GM19023 (cell line): ENCODE measurements at regions not wholly inside any gene's neighbourhood (a gene's known extent, or its start where the extent isn't known, plus 50 kb on each side); places are given as distances from the start of the nearest gene placed in this dataset.

ENCODE experiments used
- ATAC-seq: cut with Tn5 transposase; IDR thresholded peaks from one replicate; pipeline ENCODE4 v1.9.1; 2021; ENCODE audit warnings: mild to moderate bottlenecking, moderate library complexity; ENCODE audit not compliant: unreplicated experiment

DNA sequence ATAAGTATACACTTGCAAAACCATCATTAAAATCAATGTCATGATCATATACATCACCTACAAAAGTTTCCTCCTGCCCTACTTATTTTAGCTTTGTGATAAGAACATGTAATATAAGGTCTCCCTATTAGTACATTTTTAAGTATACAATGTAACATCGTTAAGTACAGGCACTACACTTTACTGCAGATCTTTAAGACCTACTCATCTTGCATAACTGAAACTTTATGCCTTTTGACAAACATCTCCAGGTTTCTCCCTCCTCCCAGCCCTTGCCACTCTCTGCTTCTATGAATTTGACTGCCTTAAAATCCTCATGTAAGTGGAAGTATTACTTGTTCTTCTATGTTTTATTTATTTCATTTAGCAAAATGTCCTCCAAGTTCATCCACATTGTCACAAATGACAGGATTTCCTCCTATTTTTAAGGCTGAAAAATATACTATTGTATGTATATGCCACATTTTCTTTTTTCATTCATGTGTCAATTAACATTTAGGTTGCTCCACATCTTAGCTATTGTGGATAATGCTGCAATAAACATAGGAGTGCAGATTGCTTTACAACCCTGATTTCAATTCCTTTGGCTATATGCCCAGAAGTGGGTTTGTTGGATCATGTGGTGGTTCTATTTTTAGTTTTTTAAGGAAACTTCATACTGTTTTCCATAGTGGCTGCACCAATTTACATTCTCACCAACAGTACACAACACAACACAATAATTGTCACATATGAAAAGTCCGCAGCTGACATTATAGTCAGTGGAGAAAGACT lies 471.1 kb upstream of the ANO3 start:
- no peak for ATAC-seq

DNA sequence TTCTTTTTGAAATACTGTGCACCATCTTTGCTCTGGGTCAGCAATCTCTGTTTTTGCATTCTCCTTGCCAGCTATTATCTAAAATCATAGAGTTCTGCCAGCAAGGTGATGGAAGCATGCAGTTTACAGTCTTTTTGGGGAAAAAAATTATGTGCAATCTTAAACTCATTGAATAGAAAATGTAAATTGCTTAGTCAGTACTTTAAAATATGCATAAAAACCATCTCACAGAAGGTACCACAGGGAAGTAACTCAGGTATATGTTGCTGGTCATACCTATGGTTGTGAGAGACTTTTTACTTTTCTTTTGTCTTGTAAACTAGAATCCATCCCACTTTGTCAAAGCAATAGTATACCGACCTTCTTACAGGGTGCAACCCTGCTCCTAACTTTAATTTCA lies 469.8 kb upstream of the ANO3 start:
- ATAC-seq, result no peak

DNA sequence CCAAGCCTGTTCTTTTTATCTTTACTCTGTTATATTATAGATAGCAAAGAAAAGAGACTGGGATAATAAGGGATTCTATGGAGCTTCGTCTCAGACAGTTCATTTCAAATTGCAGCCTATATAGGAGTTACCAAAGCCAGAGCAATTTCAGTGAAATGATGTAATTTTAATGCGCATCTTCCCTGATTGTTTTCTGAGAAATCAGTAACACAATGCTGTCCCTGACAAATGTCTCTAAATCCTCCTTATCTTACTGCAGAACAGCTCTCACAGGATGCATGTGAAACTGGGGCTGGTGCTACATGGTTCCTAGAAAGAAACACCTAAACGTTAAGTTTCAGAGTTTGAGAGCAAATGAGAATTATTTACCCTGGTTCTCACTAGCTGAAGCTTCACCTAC lies 467.9 kb upstream of the ANO3 start:
- ATAC-seq, result no peak

DNA sequence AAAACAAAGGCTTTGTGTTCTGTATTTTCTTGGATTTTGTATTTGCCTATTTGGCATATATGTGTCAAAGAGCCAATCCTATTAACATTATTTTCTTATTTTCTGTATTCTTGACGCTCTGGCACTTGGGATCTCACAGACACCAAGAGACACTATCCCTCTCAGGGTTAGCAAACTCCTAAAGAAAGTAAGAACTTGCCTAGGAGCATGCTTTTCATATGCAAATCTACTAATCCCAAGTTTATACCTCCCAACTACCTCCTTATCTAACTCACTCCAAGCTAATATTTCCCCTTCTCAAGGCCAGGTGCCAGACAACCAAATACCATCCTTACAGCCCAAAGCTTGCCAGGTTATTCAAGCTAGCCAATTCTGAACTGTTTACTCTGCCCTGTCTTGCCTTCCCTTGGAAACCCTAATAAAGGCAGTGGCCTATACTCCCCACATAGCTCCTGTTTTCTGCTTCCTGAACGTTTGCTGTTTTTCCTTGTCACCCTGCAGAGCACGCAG lies 455.4 kb upstream of the ANO3 start:
- ATAC-seq, result no peak

DNA sequence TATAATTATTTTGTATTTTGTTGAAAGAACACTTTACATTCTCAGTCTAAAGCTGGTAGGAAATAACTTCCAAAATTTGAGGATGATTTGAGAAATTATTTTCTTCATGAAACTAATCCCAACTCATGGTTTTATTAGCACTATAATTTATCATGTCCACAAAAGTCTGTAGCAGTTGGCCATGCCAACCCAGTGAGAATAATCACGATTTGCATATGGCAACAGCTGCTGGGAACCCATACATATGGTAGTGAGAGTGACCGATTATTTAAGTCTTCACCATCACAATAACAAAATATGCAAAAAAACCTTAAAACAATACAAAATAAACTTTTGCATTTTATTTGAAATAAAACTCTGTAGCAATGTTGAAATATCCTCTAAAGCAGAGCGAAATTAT lies 445.9 kb upstream of the ANO3 start:
- ATAC-seq, result no peak

DNA sequence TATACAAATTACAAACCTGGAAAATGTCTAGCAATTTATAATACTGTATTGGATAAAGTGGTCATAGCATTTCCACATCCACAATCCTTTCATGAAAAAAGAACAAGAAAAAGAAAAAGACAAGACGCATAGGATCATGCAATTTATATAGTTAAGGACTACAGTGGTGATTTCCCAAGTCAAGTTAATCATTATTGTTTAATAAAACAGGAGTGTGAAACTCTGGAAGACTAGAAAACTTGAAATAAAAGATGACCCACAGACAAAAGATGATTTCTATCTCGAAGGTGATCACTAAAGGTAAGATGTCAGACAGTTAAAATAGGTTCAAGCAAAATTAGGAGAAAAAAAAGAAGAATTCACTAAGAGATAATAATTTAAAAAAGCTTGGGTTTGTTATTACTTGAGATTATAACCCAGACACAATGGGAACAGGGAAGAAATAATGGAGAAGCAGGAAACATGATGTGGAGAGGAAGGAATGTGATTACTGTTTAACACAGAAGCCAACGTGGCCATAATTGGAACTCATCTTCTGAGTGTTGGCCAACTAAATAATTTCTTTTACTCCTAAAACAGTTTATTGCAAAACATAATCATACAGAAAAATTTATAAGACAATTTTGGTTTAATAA lies 441.2 kb upstream of the ANO3 start:
- ATAC-seq, result no peak

DNA sequence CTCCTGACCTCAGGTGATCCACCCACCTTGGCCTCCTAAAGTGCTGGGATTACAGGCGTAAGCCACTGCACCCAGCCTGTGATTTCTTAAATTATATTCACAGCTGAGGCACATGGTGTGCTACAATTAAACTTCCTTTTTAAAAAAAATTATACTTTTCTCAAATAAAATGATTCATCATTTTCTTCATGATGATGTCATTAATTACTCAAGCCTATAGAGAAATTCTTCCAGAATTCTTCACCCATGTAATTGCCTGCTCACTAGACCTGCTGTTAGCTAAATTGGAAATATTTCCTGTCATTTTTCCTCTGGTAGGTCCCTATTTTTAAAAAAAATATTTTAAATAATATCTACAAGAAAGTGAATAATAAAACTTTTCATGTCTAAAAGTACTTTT lies 440.0 kb upstream of the ANO3 start:
- no peak for ATAC-seq

DNA sequence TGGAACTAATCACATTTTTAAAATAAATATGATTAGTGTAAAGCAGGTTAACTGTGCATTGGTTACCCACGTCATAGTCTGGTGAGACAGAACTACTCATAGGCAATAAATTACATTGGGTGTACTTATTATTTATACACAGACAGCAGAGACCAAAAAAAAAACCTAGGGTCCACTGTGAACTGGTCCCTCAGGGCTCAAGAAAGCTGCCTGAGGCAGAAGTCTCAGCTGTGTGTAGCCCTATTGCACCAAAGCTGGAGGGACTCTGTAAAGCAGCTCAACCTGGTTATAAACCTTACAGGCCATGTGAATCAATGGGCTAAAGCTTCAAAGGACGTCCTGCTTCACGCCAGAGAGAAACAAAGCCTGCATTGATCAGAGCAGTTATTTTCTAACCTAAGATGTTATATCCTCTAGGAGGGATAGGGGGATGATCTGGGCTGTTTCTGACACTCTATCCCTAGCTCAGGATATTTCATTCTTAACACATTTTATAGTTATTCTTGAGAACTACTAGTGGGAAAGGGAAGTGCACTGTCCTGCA lies 432.2 kb upstream of the ANO3 start:
- ATAC-seq, result no peak

DNA sequence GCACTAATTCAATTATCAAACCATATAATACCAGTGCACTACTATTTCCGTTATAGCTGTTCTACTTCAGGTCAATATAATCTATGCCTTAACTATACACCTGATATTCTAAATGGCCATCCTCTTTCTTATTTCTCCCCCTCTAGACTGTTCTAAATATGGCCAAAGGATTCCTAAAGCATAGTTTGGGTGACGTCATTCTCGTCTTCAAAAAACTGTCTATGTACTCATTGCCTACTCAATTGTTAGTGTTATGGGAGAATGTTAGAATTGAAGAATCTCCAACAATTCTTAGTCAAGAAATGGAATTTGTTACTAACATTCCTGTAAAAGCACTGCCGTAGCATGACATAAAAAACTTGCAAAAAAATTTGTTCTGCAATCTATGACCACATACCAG lies 431.1 kb upstream of the ANO3 start:
- no peak for ATAC-seq

DNA sequence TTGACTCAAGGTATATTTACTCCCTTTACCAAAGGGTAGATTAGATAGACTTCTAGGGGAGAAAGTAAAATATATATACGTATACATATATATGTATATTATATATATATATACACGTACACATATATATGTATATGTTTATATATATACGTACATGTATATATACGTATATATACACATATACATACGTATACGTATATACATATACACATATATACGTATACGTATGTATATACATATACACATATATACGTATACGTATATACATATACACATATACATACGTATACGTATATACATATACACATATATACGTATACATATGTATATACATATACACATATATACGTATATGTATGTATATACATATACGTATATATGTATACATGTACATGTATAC lies 430.5 kb upstream of the ANO3 start:
- no peak for ATAC-seq

DNA sequence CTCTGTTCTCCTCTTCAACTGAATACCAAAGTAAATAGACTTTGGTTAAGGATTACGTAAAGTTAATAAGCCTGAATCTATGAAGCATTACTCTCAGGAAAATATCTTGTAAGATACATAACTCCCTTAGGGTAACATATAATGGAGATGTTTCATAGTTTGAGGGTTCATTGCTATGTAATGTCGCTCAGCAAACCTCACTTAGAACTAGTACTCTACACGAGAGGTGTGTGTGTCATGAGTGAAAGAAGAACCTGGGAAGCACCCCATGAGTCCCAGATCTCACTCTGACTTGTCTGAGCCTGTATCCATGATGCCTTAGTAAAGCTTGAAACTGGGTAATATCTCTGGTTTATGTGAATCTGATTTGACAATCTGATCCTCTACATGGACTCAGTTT lies 429.5 kb upstream of the ANO3 start:
- ATAC-seq, result no peak

DNA sequence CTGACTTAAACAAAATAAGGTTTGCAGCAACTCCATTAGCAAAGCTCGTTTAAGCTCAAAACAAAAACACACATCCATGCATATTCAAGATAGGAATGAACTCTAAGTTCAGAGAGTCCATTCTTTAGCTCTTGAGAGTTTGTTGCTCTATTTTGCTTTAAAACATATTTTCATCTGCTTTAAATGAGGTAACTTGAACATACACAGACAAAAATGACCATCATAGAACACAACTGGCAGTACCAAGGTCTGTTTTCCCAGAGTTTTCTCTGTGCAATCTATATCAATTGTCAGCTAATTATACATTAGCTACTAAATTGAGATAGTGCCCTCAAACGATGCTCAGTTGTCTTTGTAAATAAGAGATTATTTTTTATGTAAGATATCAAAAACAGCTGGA lies 423.2 kb upstream of the ANO3 start:
- ATAC-seq, result no peak

DNA sequence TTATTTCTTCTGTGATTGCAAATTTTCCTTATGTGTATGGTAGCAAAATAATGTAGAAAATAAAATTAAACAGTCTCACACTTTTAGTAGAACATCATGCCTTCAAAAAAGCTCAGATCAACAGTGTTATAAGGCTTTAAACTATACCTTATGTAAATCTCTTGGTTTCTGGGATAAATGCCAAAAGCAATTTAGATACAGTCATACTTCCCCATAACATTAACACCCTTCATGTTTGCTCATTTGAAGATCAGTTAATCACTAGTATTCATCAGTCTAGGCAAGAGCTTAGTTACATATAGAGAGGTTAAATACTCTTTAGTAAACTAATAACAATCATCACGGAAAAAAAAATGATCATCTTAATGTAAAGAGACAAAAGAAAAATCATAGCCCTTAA lies 421.8 kb upstream of the ANO3 start:
- no peak for ATAC-seq

DNA sequence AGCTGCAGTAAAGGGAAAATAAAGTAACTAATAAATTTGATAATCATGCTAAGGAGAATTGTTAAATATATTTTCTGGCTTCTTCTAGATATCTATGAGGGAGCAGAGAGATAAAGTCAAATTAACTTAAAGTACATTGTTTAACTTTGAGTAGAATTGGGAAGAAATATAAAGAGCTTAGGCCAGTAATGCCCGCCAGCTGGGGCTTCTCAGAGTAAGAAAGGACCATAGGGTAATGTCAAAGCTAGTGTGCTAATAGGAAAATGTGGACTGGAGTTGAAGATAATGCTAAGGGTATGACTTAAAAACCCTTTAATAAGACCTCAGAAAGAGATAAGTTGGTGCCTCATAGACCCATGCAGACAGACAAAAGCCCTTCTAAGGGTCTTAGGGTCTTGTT lies 411.6 kb upstream of the ANO3 start:
- ATAC-seq, result no peak

DNA sequence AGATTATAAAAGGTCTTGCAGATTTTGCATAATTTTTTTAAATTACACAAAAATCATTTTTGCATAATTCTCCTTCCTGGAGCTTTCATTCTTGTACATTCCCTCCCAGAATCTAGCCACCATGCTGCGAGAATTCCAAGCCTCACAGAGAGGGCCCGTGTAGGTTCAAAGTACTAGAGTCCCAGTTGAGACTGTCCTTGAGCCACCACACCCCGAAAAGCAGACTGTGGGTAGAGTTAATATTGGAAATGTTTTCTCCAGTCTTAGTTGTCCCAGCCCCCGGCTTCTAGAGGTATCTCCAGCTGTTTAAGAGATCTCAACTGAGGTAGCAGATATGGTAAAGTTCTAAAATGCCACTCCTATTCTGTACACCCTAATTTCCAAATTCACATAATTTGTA lies 407.3 kb upstream of the ANO3 start:
- ATAC-seq, result no peak

DNA sequence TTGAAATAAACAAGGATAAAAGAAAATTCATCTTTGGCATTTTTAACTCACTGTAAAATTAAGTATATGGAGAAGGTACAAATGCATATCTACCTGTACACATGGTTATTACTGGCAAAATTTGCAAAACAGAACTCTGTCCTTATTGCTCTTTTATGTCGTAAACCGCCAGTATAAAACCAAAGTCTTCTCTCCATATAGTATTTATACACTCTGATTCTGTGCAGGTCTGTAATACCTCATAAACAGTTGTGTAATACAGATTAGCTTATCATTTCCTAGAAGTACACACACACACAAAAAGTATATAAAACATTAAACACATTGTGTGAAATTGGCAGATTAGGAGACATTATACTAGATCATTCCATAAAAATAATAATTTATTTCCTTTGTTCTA lies 406.6 kb upstream of the ANO3 start:
- ATAC-seq, result no peak

DNA sequence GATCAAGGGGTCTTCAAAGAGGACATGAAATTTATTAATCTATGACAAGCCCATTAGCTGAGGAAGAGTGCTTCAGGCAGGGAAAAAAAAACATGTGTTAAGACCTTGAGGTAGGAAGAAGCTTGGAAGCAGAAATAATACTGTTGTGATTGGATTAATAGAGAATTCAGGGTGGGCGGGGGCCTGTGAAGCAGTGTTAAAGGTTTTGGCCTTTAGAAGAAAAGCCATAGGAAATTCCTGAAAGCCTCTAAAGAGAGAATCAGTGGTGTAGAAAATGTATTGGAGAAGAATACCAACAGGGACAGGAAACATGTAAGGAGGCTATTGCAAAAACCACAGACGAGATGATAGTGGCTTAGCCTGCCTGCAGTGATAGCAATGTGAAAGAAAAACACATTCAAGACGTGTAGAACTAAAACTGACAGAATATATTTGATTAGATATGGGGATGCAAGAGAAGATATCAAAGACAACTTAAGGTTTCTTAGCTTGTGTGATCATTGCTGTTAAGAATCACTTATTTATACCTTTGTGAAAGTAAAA lies 404.4 kb upstream of the ANO3 start:
- no peak for ATAC-seq

DNA sequence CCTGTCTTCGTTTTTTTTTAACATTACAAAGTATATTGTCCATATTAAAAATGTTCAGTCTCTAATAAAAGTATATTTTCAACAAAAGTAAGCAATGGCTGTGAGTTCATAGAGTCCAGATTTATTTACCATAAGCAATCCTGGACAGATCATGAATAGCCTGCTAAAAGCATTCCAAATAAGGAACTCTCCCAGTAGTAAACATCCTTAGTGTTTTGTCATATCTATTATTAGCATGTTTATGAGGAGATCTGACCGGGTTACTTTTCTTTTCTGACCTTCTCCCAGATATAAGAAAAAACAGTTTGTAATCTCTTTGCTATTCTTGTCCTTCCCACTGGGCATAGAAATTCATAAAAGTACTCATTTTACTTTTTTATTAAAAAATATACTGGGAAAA lies 403.9 kb upstream of the ANO3 start:
- ATAC-seq, result no peak

DNA sequence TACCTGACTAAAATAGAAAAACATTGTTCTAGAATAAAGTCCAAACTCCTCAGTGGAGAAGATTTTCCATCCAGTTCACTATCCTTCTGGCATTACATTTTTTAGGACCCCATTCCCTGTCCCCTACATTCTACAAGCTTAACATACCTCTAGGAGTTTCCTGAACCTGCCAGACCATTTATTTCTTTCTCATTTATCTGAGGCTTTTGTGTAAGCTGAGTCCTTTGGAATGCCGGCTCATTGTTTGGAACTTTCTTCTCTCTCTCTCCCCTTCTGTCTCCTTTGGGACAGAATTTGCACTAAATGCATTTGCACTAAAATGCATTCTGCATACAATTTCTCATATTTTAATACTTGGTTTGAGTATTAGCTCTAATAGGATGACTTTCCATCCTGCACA lies 393.0 kb upstream of the ANO3 start:
- ATAC-seq, result no peak

DNA sequence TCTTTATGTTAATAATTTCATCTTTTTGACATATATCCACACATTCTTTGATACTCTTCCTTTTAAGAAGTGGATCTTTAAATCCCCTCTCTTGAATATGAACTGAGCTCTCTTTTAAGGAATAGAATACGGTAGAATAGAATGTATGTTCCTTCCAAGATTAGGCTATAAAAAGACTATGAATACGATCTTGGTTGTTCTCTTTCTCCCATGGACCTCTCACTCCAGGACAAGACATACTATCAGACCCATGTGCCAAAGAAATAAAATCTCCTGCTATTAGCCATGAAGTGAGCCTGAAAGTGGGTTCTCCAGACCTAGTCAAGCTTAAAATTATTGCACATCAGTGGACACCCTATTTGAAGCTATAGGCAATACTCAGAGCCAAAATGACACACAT lies 392.2 kb upstream of the ANO3 start:
- no peak for ATAC-seq

DNA sequence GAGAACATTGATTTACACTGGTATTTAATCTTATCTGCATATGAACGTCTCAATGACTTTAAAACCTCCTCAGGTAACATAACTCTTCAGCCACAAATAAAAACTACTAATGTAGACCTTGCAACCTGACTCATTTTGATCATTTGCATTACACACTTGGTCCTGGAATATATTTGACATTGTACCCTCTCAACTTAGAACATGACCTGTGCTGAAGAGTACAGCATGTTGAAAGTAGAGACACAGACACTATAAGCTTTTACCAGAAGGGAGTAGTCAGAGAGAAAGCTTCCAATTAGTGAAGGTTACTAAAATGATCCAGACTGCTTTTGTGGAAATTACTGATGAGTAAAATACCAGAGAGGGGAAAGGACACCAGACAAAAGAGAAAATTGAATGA lies 390.6 kb upstream of the ANO3 start:
- ATAC-seq, result no peak

DNA sequence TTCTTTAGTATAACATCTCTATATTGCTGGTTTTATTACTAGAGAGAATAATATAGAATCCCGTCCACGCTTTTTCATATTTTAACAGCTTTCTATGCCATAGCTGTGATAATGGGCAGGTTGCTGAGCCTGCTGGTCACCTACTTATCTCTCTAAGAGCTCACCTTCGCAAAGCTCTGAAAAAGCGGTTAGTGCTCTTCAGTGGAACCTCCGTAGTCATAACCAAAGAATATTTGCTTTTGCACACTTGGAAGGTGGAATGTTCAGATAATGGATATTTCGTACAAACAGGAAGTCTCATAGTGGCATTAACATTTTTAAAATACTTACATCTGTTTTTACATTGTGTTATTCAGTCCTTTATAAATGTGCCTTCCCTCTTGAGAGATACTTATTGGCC lies 388.9 kb upstream of the ANO3 start:
- ATAC-seq, result no peak
